HL-60 (cell line): ENCODE measurements at regions not wholly inside any gene's neighbourhood (a gene's known extent, or its start where the extent isn't known, plus 50 kb on each side); places are given as distances from the start of the nearest gene placed in this dataset.

Experiments
- DNase-seq, 2 experiments: peaks; one replicate each; pipeline ENCODE4 v3.0.0-alpha.2; 2010 to 2020; ENCODE audit warnings: low read depth in 1 of 2, low spot score in 1 of 2
- H3K27ac ChIP-seq: fragments of 250-450 bp; sonication (Bioruptor Pico); replicated peaks from 2 replicates; pipeline ENCODE4 v1.5.1; 2020; ENCODE audit warnings: mild to moderate bottlenecking, moderate library complexity
- H3K27me3 ChIP-seq: fragments of 250-450 bp; sonication (Bioruptor Pico); 2 replicates; pipeline ENCODE4 v1.5.1; 2021; ENCODE audit warnings: mild to moderate bottlenecking, moderate library complexity; ENCODE audit not compliant: insufficient read depth, poor library complexity, severe bottlenecking
- H3K4me3 ChIP-seq: replicated peaks from 2 replicates; pipeline ENCODE4 v1.5.1; 2011; ENCODE audit warnings: mild to moderate bottlenecking, control low read depth, low read length; ENCODE audit not compliant: insufficient read depth
- GABPA ChIP-seq: IDR thresholded peaks from 2 replicates; pipeline ENCODE4 v1.6.1; 2012; ENCODE audit warnings: low read depth
- POLR2AphosphoS5 ChIP-seq: IDR thresholded peaks from 2 replicates; pipeline ENCODE4 v1.6.1; 2012; ENCODE audit warnings: low read depth
- SPI1 ChIP-seq: IDR thresholded peaks from 2 replicates; pipeline ENCODE4 v1.6.1; 2012; ENCODE audit warnings: low read depth, mild to moderate bottlenecking, borderline replicate concordance
- TF ChIP-seq, protein P1 (sequence below): IDR thresholded peaks from 2 replicates; pipeline ENCODE4 v1.6.1; 2012; ENCODE audit warnings: low read depth; ENCODE audit not compliant: insufficient replicate concordance
- TF ChIP-seq, protein P2 (sequence below): IDR thresholded peaks from one replicate; pipeline ENCODE4 v1.5.1; 2011; ENCODE audit warnings: low read length, control low read depth, inconsistent platforms; ENCODE audit not compliant: insufficient read depth

DNA sequence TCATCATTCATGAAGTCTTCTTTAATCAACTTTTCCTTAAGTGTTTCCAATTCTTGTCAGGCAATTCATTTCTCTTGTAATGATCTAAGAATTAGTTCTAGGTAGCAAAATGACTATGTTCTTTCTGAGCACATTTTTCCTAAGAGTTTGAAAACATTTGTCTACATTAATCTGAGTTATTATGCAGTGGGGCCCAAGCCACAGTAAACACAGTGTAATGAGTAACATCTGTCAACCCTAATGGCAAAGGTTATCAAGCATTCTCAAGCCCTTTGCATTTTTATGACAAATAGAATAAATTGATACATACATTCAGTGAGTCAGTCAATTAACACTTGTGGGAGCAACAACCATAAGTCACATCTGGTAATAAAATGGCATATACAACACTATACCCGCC is 106.7 kb upstream of the ZC3H12C start:
- Histone ChIP-seq H3K4me3 (no peak overlapping the region), H3K27ac (no peak overlapping the region), H3K27me3 (no peaks in the 10 kb centered on the region)
- DNase-seq, result no peak
- TF ChIP-seq SPI1, result no peak
- no peak for TF ChIP-seq GABPA
- TF ChIP-seq, protein P1, sequence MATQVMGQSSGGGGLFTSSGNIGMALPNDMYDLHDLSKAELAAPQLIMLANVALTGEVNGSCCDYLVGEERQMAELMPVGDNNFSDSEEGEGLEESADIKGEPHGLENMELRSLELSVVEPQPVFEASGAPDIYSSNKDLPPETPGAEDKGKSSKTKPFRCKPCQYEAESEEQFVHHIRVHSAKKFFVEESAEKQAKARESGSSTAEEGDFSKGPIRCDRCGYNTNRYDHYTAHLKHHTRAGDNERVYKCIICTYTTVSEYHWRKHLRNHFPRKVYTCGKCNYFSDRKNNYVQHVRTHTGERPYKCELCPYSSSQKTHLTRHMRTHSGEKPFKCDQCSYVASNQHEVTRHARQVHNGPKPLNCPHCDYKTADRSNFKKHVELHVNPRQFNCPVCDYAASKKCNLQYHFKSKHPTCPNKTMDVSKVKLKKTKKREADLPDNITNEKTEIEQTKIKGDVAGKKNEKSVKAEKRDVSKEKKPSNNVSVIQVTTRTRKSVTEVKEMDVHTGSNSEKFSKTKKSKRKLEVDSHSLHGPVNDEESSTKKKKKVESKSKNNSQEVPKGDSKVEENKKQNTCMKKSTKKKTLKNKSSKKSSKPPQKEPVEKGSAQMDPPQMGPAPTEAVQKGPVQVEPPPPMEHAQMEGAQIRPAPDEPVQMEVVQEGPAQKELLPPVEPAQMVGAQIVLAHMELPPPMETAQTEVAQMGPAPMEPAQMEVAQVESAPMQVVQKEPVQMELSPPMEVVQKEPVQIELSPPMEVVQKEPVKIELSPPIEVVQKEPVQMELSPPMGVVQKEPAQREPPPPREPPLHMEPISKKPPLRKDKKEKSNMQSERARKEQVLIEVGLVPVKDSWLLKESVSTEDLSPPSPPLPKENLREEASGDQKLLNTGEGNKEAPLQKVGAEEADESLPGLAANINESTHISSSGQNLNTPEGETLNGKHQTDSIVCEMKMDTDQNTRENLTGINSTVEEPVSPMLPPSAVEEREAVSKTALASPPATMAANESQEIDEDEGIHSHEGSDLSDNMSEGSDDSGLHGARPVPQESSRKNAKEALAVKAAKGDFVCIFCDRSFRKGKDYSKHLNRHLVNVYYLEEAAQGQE, result no peak
- no peak for TF ChIP-seq POLR2AphosphoS5
- TF ChIP-seq, protein P2, sequence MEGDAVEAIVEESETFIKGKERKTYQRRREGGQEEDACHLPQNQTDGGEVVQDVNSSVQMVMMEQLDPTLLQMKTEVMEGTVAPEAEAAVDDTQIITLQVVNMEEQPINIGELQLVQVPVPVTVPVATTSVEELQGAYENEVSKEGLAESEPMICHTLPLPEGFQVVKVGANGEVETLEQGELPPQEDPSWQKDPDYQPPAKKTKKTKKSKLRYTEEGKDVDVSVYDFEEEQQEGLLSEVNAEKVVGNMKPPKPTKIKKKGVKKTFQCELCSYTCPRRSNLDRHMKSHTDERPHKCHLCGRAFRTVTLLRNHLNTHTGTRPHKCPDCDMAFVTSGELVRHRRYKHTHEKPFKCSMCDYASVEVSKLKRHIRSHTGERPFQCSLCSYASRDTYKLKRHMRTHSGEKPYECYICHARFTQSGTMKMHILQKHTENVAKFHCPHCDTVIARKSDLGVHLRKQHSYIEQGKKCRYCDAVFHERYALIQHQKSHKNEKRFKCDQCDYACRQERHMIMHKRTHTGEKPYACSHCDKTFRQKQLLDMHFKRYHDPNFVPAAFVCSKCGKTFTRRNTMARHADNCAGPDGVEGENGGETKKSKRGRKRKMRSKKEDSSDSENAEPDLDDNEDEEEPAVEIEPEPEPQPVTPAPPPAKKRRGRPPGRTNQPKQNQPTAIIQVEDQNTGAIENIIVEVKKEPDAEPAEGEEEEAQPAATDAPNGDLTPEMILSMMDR, result no peak

DNA sequence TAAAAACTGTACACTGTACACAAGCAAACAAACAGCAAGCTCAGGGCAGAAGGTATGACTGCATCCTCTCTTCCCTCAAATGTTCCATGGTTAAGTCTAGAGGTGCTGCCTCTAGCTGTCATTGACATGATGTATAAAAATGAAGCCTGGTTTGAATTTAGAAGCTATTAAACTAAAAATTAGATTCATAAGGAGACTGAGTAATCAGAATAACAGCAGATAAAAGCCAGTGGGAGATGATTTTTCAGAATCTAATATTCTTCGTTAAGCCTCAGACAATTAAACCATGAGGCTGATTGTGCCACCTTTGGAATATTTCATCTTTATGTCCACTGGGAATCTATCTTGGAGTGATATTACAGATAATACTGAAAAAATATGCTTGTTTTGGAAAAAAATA is 101.4 kb upstream of the ZC3H12C start:
- H3K27me3 ChIP-seq, result no peaks in the 10 kb centered on the region
- TF ChIP-seq, protein P1, result no peak
- DNase-seq, result no peak
- no peak overlapping the region for H3K27ac ChIP-seq
- no peak overlapping the region for H3K4me3 ChIP-seq

DNA sequence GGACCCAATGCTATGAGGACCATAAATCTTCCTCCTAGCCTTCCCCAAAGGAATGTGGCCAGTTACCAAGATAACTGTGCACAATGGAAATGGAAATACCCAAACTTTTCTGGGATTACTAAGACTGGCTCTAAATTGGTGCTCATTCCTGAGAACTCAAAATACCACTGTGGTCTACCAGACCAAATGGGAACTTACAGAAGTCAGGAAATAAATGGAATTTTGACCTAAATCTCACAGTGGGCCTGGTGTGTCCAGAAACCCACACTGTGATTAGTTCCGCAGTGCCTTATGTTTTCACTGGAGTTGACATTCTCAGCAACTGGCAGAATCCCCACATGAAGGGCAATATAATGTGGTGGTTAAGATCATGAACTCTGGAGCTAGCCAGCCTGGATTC is 99.4 kb upstream of the ZC3H12C start:
- no peak for TF ChIP-seq POLR2AphosphoS5
- TF ChIP-seq, protein P2, result no peak
- TF ChIP-seq GABPA, result no peak
- TF ChIP-seq SPI1, result no peak
- TF ChIP-seq, protein P1, result no peak
- Histone ChIP-seq H3K27me3 (no peaks in the 10 kb centered on the region), H3K27ac (no peak overlapping the region), H3K4me3 (no peak overlapping the region)
- no peak for DNase-seq

DNA sequence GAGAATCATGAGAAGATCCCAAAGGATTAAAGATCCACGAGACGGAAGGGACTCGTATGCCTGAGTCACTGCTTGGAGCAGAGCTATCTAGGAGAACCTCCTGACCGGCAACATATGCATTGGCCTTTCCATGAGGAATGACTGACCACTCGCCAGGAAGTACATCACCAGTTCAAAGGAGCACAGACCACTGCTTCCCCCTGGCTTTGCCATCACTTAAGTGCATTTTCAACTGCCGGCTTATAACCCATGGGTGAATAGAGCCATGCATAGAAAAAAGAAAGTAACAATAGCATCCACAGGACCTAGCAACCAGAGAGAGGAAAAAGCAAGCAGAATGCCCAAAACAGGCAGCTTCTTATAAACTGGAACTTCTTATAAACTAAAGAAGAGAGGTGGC is 98.3 kb upstream of the ZC3H12C start:
- DNase-seq, result no peak
- Histone ChIP-seq H3K4me3 (no peak overlapping the region), H3K27me3 (no peaks in the 10 kb centered on the region), H3K27ac (no peak overlapping the region)
- TF ChIP-seq SPI1, result no peak
- TF ChIP-seq, protein P2, result no peak
- TF ChIP-seq GABPA, result no peak
- TF ChIP-seq, protein P1, result no peak
- TF ChIP-seq POLR2AphosphoS5, result no peak
